Fibroblast of pulmonary artery (primary cell): ENCODE measurements at regions not wholly inside any gene's neighbourhood (a gene's known extent, or its start where the extent isn't known, plus 50 kb on each side); places are given as distances from the start of the nearest gene placed in this dataset.
A peak's percentile ranks its signal among the peaks of the same experiment; 100 is the strongest.

Source experiments
- DNase-seq: peaks from one replicate; pipeline ENCODE4 v3.0.0-alpha.2; 2010; ENCODE audit warnings: low read depth
- H3K4me3 ChIP-seq: replicated peaks from 2 replicates; pipeline ENCODE4 v1.5.1; 2011; ENCODE audit warnings: low read depth, mild to moderate bottlenecking, control low read depth, low read length, moderate library complexity
- TF ChIP-seq, protein P1 (sequence below): IDR thresholded peaks from 2 replicates; pipeline ENCODE4 v1.5.1; 2011; ENCODE audit warnings: mild to moderate bottlenecking, control low read depth, low read length, inconsistent platforms; ENCODE audit errors: missing control alignments

DNA sequence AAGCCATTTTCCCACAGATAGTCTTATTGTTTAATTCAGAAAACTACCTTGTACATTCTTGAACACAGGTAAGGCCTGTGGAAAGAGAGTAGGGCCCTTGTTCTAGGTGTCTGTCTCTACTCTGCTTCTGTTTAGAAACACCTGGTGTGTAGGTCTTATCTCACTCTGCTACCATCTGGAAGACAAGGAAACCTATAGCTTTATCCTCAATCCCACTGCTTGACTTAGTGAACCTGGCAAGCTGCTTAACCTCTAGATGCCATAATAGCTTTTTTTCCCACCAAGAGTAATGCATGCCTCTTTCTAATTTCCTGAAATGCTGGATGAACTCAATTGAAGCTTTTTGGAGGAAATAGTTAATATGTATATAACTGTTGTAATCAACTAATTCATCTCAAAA is 82.6 kb upstream of the RAP2B start:
- H3K4me3 ChIP-seq: no peak overlapping the region
- DNase-seq: no peak

DNA sequence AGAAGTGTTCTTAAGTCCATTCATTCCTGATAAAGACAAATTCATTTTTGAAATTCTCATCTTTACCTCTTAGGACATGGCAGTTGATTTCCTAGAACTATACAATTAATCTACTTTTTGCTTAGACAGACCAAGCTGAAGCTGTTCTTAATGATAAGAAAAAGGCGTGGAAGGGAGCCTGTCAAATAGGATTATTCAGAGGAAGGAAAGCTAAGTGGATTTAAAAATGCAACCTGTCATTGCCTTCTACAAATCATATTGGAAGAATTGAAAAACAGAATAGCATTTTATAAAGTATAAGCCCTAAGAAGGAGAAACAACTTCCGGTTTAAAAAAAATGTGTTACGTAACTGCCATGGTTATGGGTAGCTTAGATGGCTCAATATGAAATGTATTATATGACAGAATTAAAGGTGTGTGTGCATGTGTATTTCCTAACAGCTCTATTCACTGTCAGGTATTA is 81.2 kb upstream of the RAP2B start:
- DNase-seq: no peak
- TF ChIP-seq, protein P1, sequence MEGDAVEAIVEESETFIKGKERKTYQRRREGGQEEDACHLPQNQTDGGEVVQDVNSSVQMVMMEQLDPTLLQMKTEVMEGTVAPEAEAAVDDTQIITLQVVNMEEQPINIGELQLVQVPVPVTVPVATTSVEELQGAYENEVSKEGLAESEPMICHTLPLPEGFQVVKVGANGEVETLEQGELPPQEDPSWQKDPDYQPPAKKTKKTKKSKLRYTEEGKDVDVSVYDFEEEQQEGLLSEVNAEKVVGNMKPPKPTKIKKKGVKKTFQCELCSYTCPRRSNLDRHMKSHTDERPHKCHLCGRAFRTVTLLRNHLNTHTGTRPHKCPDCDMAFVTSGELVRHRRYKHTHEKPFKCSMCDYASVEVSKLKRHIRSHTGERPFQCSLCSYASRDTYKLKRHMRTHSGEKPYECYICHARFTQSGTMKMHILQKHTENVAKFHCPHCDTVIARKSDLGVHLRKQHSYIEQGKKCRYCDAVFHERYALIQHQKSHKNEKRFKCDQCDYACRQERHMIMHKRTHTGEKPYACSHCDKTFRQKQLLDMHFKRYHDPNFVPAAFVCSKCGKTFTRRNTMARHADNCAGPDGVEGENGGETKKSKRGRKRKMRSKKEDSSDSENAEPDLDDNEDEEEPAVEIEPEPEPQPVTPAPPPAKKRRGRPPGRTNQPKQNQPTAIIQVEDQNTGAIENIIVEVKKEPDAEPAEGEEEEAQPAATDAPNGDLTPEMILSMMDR: no peak
- H3K4me3 ChIP-seq: no peak overlapping the region

More for the DNA sequence above, 82.6 kb upstream of the RAP2B start:
- TF ChIP-seq, protein P1: no peak

DNA sequence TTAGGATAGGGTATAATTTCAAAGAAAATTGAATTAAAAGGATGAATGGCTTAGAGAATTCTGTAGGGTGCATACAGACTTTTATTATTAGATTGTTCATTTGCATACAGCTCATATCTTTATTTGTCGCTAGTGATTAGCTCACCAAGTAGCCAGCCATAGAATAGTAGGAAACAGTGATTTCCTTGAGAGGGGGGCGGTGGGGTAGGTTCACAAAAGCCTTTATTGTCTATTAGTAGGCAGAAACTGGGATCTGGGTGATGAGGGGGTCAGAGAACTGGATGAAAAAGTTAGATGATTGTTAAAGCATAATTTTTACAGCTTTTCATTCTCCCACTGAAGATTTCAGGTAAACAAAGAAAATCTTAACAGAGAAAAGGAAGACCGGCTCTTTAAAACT is 77.6 kb upstream of the RAP2B start:
- no peak for DNase-seq
- H3K4me3 ChIP-seq: no peak overlapping the region
- TF ChIP-seq, protein P1: no peak

DNA sequence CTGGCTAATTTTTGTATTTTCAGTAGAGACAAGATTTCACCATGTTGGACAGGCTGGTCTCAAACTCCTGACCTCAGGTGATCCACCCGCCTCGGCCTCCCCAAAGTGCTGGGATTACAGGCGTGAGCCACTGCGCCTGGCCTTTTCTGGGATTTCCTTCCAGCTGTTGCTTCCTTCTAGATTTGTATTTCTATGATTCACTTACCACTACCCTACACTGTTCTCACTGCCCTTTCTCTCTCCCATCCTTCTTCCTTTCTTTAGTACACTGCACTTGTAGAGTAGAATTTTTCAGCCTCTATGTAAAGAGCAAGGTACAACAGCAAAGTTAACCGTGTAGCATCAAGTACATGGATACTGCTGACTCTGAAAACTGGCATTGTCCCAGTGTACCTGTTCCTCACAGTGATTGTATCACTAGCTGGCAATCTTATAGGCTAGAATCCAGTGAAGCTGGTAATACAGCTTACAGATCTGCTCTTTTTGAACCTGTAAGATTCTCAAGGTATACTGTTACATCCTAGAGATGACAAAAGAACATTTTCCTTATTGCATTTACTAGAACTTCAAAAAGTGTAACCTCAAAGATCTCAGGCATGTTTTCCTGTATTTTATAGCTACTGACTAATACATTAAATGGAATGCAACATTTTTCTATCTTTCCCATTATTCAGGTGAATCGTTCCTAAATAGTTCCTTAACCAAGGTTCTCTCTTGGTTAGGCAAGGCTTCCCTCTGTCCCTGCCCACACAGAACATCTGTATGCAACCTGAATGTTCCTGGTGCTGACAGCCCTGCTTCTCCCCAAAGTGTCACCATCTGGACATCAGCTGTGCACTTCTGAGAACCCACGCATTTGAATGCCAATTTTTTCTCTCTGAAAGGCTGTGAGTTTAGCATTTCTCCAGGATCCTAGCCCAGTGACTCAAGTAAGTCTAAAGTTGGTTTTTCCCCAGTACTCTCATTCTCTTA is 74.1 kb upstream of the RAP2B start:
- no peak overlapping the region for H3K4me3 ChIP-seq
- TF ChIP-seq, protein P1: no peak
- DNase-seq: peak; percentile 60

DNA sequence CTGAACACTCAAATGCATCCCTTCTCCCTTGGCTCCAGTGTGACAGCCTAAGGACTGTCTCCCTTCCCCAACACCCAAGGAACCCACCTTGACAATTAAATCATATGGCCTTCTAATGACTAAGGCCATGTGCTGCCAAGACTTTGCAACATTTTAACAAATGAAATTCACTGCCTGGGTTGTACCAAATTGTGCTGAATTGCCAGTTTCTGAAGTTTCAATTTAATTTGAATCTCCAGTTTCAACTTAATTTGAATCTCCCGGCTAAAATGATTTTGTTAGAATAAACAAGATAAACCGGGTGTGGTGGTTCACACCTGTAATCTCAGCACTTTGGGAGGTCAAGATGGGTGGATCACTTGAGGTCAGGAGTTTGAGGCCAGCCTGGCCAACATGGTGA is 72.4 kb upstream of the RAP2B start:
- H3K4me3 ChIP-seq: no peak overlapping the region
- DNase-seq: no peak
- TF ChIP-seq, protein P1: no peak

DNA sequence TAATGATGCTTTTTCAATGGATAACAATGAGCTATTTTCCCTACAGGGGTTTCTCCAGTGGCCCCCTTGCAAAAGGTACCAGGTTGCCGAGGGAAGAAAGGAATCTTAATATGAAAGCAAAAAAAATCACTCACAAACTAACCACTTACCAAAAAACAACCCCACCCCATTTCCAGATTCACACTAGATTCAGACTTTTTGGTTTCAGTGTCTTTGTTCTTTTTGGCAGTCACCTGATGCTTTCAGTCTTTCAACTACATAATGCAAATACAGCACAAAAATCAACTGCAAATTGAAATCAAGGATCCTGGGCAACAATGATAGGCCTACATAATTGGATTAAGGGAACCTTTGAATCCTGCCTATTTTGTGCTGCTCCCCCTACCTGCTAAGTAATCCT is 71.1 kb upstream of the RAP2B start:
- H3K4me3 ChIP-seq: no peak overlapping the region
- no peak for DNase-seq
- TF ChIP-seq, protein P1: no peak
